HCT116 (cell line): ENCODE measurements at regions not wholly inside any gene's neighbourhood (a gene's known extent, or its start where the extent isn't known, plus 50 kb on each side); places are given as distances from the start of the nearest gene placed in this dataset.

ENCODE experiments used
- EZH2phosphoT487 ChIP-seq: fragments of 200-600 bp; IDR thresholded peaks from 2 replicates; pipeline ENCODE4 v1.6.1; 2018; ENCODE audit warnings: antibody characterized with exemption, borderline replicate concordance
- SP1 ChIP-seq: IDR thresholded peaks from 2 replicates; pipeline ENCODE4 v1.6.1; 2012; ENCODE audit warnings: low read depth
- TF ChIP-seq, protein P1 (sequence below), 3 experiments: fragments of 200-600 bp in 1 of 3; sonication (generic) in 1 of 3; IDR thresholded peaks in 2 of 3; conservative IDR thresholded peaks in 1 of 3; 2 replicates each; pipeline ENCODE4 v1.5.1; 2012 to 2017; ENCODE audit warnings: low read depth in 2 of 3, low read length in 2 of 3, antibody characterized with exemption in 1 of 3, borderline replicate concordance in 1 of 3, control low read depth in 1 of 3, mild to moderate bottlenecking in 1 of 3, mixed read lengths in 1 of 3, mixed run types in 1 of 3, moderate library complexity in 1 of 3; ENCODE audit not compliant: insufficient read depth in 1 of 3

DNA sequence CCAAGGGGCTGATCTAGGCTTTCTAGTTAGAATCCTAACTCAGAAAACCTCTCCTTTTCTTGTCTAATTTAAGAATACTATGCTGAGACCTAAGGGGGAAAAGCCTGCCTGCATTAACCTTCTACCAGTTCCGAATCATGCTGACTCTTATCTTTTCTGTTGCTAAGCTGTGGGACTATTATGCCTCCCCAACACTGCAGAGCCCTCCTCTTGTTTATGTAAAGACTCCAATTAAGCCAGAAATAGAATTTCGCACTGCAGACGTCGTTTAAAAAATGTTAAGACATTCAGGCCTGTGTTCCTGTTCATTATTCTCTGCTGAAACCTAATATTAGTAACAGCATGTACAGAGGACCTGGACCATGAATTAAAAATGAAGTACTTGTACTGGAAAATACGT is 310.6 kb upstream of the ATP11B start:
- TF ChIP-seq SP1 (no peak), EZH2phosphoT487 (no peak)
- TF ChIP-seq, protein P1, sequence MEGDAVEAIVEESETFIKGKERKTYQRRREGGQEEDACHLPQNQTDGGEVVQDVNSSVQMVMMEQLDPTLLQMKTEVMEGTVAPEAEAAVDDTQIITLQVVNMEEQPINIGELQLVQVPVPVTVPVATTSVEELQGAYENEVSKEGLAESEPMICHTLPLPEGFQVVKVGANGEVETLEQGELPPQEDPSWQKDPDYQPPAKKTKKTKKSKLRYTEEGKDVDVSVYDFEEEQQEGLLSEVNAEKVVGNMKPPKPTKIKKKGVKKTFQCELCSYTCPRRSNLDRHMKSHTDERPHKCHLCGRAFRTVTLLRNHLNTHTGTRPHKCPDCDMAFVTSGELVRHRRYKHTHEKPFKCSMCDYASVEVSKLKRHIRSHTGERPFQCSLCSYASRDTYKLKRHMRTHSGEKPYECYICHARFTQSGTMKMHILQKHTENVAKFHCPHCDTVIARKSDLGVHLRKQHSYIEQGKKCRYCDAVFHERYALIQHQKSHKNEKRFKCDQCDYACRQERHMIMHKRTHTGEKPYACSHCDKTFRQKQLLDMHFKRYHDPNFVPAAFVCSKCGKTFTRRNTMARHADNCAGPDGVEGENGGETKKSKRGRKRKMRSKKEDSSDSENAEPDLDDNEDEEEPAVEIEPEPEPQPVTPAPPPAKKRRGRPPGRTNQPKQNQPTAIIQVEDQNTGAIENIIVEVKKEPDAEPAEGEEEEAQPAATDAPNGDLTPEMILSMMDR (IDR thresholded peaks at IDR 0.05 in 2 of 3, conservative IDR thresholded peaks at IDR 0.05 in 1 of 3; ENCODE audit: borderline replicate concordance in 1 of 3, insufficient read depth in 1 of 3, low read depth in 2 of 3, low read length in 2 of 3) = no peak
